Ectodermal cell (in vitro differentiated cells): ENCODE measurements at regions not wholly inside any gene's neighbourhood (a gene's known extent, or its start where the extent isn't known, plus 50 kb on each side); places are given as distances from the start of the nearest gene placed in this dataset.
"Not testable (repeated sequence)": the region's sequence is repeated elsewhere in the genome, so short reads cannot be mapped to it uniquely, and the experiment has no call there.

Source experiments
- H3K27ac ChIP-seq: 2 replicates; pipeline ENCODE4 v1.7.0; 2013; ENCODE audit warnings: mild to moderate bottlenecking, low read depth, low read length; ENCODE audit not compliant: insufficient read depth, poor library complexity, severe bottlenecking
- H3K27me3 ChIP-seq: 2 replicates; pipeline ENCODE4 v1.7.0; 2013; ENCODE audit warnings: mild to moderate bottlenecking, low read length; ENCODE audit not compliant: insufficient read depth, control insufficient read depth, poor library complexity, severe bottlenecking
- H3K36me3 ChIP-seq: one replicate; pipeline ENCODE4 v1.7.0; 2013; ENCODE audit warnings: low read length; ENCODE audit not compliant: control insufficient read depth, insufficient read depth
- H3K4me1 ChIP-seq: one replicate; pipeline ENCODE4 v1.7.0; 2013; ENCODE audit warnings: low read length; ENCODE audit not compliant: control insufficient read depth, insufficient read depth
- H3K4me3 ChIP-seq: 2 replicates; pipeline ENCODE4 v1.7.0; 2013; ENCODE audit warnings: low read depth, low read length, control low read depth; ENCODE audit not compliant: insufficient read depth
- H3K9me3 ChIP-seq: 2 replicates; pipeline ENCODE4 v1.7.0; 2013; ENCODE audit warnings: mild to moderate bottlenecking, low read length, moderate library complexity; ENCODE audit not compliant: control insufficient read depth
- WGBS, 2 experiments: methylation state at CpG; one replicate each; pipeline ENCODE4 v1.1.7; 2013; ENCODE audit warnings: missing lambda C conversion rate in 2 of 2; 5-methylcytosine and 5-hydroxymethylcytosine counted together

DNA sequence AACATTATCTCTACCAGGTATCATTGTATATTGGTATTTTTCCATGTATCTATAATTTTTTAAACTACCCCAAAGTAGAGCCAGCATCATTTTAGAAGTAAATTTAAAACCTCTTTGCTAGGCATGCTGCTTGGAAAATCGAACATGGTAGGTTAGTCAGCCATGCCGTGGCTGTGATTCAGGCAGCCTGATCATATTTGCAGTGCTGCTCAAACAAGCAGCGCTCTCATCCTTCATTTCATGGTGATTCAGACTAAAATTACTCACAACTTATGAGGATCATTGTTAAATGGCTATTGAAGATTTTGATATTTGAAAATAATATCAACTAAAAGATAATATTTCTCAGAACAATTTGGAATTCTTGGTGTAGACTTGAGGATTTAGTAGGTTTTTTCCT, 161.2 kb upstream of the SPATA31A3 start:
- not testable (repeated sequence) for H3K36me3 ChIP-seq, H3K4me1 ChIP-seq, H3K27ac ChIP-seq, H3K9me3 ChIP-seq, H3K27me3 ChIP-seq, H3K4me3 ChIP-seq
- no CpG with 5 or more reads among the region's 3 CpGs for WGBS, 2 experiments

DNA sequence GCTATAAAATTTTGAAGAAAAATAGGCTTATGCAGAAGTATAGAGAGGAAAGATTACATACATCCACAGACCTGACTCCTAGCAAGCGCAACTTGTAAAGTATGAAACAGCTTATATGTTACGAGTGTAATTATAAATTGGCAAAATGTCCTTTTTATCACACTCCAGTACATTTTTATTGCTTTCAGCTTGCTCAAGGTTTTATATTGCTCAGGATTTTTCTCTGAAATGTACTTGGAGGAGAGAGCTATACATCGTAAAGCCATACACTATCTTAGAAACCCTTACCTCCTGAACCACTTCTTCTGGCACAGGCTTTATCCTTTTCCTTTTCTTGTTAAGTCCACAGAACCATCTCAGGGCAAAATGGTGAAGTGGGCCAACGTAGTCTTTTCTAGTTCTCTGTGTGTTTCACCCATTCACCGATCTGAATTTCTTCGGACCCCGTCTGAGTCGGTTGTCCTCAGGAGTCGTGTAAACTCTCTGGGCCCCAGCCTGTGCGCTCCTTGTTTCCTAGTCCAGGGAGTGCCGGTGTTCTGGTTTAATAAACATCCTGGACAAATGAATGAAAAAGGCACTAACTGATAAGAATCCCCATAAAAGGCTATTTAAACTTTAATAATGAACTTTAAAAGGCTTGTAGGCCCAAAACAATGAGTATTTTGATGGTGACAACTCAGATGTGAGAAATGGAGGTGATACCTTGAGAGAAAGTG, 150.2 kb upstream of the SPATA31A3 start:
- H3K9me3 ChIP-seq, H3K4me1 ChIP-seq, H3K36me3 ChIP-seq, H3K27ac ChIP-seq, H3K27me3 ChIP-seq, H3K4me3 ChIP-seq: not testable (repeated sequence)
- WGBS, 2 experiments = 80% methylated on average over 1 of the region's 11 CpGs; no CpG with 5 or more reads in 1 of the 2 experiments

DNA sequence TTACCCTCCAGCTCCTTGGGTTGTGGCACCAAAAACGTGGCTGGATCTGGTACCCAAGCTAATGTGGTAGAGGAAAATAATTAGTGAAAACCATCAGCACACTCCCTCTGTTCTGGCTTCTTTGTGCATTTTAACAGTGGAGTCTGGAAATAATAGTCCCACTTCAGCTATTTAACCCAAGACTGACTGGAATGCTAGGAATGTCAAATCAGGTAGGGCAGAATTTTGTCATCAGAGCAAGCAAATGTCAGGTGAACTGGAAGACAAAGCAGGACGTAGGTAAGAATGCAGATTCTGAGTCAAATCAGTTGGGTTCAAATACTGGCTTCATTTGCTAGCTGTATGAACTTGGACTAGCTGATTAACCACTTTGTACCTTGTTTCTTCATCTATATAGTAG, 144.0 kb upstream of the SPATA31A3 start:
- WGBS, 2 experiments = no CpG with 5 or more reads among the region's 2 CpGs
- H3K9me3 ChIP-seq, H3K36me3 ChIP-seq, H3K27ac ChIP-seq, H3K4me1 ChIP-seq, H3K27me3 ChIP-seq, H3K4me3 ChIP-seq: not testable (repeated sequence)

DNA sequence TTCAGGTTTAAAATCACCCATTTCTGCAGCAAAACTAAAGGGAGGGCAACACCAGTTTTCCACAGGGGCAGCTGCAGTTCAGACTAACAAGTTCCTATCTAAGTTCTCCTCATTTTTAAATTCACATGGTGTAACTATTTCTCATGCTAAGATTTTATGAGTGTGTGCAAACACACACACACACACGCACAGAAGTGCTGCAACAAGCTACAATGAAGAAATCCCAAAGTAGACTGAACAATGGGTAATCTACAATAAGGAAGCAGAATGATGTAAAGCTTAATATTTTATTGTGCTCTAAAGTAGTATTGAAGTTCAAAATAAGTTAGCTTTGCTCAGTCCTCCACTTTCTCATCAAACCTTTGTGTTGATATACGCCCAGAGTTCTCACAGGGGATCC, 140.8 kb upstream of the SPATA31A3 start:
- H3K9me3 ChIP-seq, H3K4me1 ChIP-seq, H3K27me3 ChIP-seq, H3K4me3 ChIP-seq, H3K27ac ChIP-seq, H3K36me3 ChIP-seq: not testable (repeated sequence)
- WGBS, 2 experiments = no CpG with 5 or more reads among the region's 2 CpGs

DNA sequence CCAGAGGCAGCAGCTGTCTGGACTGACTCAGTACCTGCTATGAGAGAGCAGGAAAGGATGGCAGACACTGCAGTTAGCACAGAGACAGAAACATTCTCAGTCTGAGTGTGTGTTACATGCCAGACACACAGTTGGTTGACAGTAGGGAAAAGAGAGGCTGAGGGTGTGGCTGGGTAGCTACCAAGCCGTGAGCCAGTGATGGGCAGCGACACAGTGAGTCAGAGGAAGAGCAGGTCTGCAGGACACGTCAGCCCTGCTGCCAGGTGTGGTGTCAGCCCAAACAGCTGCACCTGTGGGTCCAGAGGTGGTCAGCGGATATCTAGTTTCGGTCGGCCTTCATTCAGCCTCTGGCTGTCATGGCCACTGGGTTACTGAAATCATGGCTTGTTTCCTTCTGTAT, 124.4 kb upstream of the SPATA31A3 start:
- WGBS, 2 experiments = no CpG with 5 or more reads among the region's 6 CpGs
- not testable (repeated sequence) for H3K9me3 ChIP-seq, H3K36me3 ChIP-seq, H3K4me1 ChIP-seq, H3K4me3 ChIP-seq, H3K27me3 ChIP-seq, H3K27ac ChIP-seq

DNA sequence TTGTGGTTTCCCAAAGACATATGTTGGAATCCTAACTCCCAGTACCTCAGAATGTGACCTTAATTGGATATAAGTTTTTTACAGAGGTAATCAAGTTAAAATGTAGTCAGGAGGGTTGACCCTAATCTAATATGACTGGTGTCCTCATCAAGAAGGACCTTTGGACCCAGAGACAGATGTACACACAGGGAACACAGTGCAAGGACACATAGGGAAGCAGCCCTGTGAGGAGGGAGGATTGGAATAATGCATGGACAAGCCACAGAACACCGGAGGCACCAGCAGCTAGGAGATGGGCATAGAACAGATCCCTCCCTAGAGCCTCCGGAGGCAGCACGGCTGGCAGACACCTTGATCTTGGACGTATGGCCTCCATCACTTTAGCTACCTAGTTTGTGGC, 119.8 kb upstream of the SPATA31A3 start:
- WGBS, 2 experiments = no CpG with 5 or more reads among the region's 4 CpGs
- H3K36me3 ChIP-seq, H3K4me3 ChIP-seq, H3K9me3 ChIP-seq, H3K27me3 ChIP-seq, H3K4me1 ChIP-seq, H3K27ac ChIP-seq: not testable (repeated sequence)

DNA sequence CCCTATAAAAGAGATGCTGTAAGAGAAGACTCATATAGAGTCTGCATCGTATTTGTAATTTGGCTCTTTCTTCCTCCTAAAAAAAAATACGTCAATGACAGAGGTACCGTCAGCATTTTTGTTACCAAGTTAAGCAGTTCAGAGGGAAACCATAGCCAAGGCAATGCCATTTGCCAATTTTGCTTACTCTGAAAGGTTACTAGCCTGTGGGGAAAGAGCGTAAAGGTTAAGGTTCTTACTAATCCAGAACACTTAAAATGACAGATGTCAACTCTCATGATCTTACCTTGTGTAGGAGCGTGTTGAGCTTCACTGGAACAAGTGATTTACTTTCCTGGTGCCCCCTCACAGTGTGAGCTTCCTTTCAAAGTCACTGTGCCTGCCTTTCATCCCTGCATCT, 119.4 kb upstream of the SPATA31A3 start:
- H3K4me1 ChIP-seq, H3K27ac ChIP-seq, H3K36me3 ChIP-seq, H3K9me3 ChIP-seq, H3K27me3 ChIP-seq, H3K4me3 ChIP-seq: not testable (repeated sequence)
- 90 to 98% methylated on average over 2 to 3 of the region's 5 CpGs for WGBS, 2 experiments

DNA sequence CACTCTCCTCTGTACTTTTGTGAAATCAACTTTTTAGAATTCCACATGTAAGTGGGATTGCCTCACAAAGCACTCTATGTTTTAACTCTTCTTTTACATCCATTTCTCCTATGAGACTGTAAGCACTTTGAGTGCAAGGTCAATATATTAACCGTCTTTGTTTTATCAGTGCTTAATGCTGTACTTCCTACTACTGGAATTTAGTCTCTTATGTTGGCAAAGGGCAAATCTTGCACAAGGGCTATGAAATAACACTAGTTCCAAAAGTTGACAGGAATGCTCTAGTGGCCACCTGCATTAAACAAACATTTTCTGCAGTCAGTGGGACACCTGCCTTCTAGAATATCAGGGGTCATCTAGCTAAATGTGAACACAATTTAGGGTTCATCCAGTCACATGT, 117.5 kb upstream of the SPATA31A3 start:
- not testable (repeated sequence) for H3K4me1 ChIP-seq, H3K27ac ChIP-seq, H3K4me3 ChIP-seq, H3K9me3 ChIP-seq, H3K27me3 ChIP-seq, H3K36me3 ChIP-seq
- no CpG with 5 or more reads among the region's 1 CpG for WGBS, 2 experiments

DNA sequence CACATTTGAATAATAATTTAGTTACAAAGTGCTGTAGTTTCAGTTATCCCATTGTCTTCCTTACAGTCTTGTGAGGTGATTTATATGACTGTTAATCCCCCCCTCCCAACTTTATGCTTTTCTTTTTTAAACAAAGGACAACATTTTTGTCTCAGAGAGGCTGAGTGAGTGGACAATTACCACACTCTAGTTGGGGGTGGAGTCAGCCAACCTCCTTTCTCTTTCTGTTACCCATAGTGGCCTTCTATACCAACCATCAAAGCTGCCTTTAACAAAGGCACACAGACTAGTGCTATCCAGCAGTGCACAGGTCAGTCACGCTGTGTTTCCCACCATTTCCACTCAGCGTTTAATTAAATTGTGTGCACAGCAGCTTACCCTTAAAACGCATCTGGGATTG, 114.3 kb upstream of the SPATA31A3 start:
- H3K27ac ChIP-seq = peak overlapping the region; percentile 36
- H3K36me3 ChIP-seq, H3K4me1 ChIP-seq, H3K4me3 ChIP-seq, H3K27me3 ChIP-seq, H3K9me3 ChIP-seq: not testable (repeated sequence)
- WGBS, 2 experiments = 50% methylated on average over 1 of the region's 3 CpGs; no CpG with 5 or more reads in 1 of the 2 experiments

DNA sequence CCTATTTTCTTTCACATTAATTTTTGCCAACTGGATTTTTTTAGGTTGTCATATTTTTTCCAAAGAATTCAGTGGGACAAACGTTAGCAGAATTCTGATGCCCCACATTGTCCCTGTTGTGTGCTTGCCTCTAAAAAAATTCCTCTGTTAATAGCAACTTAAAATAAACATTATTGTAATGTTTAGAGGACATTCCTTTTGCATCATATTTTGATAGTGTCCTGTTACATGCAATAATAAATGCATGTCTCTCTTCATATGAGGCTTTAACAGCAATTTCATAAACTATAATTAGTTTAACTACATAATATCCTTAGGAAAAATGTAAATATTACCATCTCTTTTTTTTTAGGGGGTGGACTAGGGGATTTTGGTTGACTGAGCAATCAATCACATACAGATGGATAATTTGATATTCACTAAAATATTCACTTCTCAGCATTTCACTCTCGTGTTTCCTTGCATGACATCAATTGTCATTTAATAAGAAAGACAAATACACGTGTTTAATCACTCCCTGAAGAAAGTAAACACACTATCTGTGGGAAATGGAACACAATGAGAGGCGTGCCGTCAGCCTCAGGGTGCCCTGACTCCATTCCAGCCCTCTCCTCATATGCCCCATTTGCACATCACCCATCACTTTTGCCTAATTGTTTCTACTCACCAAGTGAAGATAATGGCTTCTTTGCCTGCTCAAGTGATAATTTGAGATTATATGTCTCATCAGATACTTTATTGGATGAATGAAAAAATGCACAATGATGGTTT, 110.3 kb upstream of the SPATA31A3 start:
- not testable (repeated sequence) for H3K4me1 ChIP-seq, H3K36me3 ChIP-seq, H3K27ac ChIP-seq, H3K9me3 ChIP-seq, H3K27me3 ChIP-seq, H3K4me3 ChIP-seq
- no CpG with 5 or more reads among the region's 5 CpGs for WGBS, 2 experiments
